GM12874 (cell line): ENCODE measurements at regions not wholly inside any gene's neighbourhood (a gene's known extent, or its start where the extent isn't known, plus 50 kb on each side); places are given as distances from the start of the nearest gene placed in this dataset.

Source experiments
- TF ChIP-seq, protein P1 (sequence below): IDR thresholded peaks from 2 replicates; pipeline ENCODE4 v1.5.1; 2011; ENCODE audit warnings: low read depth, mild to moderate bottlenecking, control low read depth, low read length, moderate library complexity; ENCODE audit not compliant: insufficient read depth

DNA sequence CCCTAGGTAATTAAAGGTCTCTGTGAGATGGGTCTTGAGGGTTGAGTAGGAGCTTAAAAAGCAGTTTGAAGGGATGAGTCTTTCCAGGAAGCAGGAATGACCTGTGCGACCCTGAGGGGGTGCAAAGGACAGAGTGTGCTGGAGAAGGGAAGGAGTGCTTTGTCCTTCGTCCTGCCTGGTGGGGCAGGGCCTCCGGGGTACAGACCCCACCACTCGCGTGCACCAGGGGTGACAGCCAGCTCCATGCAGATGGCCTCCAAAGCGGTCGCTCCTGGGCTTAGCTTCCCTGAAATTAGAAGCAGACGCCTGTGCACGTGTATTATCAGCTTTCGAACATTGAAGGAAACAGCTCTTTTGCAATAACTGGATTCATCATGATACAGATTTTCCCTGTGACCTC lies 959.8 kb downstream of the BRD1 start:
- TF ChIP-seq, protein P1, sequence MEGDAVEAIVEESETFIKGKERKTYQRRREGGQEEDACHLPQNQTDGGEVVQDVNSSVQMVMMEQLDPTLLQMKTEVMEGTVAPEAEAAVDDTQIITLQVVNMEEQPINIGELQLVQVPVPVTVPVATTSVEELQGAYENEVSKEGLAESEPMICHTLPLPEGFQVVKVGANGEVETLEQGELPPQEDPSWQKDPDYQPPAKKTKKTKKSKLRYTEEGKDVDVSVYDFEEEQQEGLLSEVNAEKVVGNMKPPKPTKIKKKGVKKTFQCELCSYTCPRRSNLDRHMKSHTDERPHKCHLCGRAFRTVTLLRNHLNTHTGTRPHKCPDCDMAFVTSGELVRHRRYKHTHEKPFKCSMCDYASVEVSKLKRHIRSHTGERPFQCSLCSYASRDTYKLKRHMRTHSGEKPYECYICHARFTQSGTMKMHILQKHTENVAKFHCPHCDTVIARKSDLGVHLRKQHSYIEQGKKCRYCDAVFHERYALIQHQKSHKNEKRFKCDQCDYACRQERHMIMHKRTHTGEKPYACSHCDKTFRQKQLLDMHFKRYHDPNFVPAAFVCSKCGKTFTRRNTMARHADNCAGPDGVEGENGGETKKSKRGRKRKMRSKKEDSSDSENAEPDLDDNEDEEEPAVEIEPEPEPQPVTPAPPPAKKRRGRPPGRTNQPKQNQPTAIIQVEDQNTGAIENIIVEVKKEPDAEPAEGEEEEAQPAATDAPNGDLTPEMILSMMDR, result no peak

DNA sequence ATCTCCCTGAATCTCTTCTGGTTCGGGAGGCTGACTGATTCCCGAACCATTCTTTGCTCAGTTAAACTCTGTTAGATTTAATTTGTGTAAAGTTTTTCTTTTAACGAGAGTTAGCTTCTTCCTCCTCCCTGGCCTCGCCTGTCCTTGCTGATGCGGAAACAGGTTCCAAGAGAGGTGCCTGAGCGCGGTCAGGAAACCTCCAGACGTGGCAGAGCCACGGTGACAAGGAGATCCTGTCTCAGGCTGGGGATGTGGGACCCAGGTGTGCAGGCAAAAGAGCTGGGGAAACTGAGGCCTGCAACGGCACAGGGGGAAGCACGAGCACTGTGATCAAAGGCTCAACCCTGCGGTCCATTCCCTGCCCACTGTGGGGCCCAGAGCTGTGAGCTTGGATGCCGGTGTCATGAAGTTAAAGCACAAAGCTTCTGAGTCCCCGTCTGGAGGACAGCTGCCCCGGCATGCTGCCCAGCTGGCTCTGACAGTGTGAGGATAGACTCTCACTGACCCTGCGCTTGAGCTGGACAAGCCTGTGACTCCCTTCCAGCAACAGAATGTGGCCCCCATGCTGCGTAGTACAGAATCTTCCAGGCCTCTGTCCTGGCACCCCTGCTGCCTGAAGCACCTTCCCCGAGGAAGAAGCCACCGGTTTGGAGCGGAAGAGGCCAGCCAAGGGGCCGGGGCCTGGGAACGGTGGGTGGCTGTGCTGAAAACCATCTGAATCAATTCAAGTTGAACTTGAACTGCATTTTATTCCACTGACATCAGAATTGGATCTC lies 960.6 kb downstream of the BRD1 start:
- TF ChIP-seq, protein P1, result no peak

DNA sequence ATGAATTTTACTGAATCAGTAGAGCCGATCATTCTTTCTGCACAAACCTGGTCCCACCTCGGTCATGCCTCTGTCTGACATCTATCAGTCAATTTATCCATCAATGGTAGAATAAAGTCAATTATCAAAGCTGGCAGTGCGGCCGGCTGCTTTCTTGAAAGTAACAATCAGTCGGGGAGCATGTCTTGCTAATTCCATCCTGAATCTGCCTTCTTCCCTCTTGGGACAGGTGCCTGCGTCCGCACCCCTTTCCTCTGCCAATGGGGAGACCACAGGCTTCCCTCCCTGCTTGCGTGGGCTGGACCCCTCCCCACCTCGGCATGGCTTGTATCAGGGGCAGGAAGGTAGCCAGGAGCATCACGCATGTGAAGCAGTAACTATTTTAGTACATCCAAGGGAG lies 962.9 kb downstream of the BRD1 start:
- TF ChIP-seq, protein P1, result no peak

DNA sequence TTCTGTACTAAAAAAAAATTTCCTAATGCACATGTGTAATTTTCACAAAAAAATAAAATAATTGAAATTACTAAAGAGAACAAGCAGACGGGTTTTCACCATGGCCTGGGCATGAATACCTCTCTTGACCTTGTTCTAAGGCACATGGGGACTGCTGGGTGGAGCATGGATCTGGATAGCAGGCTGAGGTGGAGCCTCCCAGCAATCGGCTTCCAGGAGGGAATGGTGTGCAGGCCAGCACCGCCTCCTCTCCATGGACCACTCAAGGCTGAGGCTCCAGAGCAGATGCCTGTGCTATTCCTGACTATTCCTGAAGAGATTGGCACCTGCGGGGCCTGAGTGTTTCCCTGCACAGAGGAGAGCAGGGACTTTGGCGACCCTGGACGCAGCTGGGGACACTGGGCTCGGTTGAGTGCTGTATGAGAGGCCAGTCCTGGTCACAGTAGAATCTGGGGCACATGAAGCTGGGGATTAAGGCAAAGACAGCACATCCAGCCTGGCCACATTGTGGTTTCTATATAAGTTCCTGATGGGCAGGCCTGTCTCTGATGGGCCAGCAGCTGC lies 963.6 kb downstream of the BRD1 start:
- TF ChIP-seq, protein P1, result no peak

DNA sequence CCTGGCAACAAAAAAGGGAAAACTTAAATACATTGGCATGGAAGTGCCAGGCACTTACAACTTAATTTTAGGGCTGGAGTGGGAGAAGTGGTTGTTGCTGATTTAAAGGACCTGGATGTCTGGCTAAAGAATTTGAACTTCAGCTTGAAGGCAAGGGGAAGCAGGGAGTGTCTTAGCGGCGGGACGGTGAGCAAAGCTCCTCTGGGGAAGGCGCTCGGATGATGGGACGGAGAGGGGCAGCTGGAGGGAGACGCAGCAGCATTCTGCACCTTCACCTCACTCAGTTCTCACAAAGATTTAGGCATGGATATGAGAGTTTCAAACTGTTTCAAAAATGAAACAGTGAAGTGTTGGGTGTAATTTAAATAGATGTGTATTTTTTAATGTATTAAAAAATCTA lies 967.1 kb downstream of the BRD1 start:
- TF ChIP-seq, protein P1, result no peak

GRCh38 chr22:48858856-48859255 lies 968.8 kb downstream of the BRD1 start:
- TF ChIP-seq, protein P1, result no peak

DNA sequence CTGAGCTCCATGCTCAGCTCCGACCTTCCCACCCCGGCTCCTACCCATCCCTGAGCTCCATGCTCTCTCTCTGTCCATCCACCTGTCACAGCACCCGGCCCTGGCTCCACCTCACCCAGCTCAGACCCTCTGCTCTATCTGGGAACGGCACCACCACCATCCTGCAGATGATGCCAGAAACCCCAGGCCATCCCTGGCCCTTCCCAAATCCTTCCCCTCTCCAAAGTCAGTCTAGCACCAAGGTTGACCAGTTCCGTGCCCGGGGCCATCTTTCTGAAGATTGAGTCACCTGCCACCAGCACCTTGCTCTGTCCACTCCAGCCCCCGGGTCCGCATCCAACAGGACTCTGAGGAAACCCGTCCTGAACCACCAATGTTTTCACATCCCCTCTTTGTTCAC lies 969.6 kb downstream of the BRD1 start:
- TF ChIP-seq, protein P1, result no peak
